ENCODE measurements at regions not wholly inside any gene's neighbourhood (a gene's known extent, or its start where the extent isn't known, plus 50 kb on each side); places are given as distances from the start of the nearest gene placed in this dataset.

DNA sequence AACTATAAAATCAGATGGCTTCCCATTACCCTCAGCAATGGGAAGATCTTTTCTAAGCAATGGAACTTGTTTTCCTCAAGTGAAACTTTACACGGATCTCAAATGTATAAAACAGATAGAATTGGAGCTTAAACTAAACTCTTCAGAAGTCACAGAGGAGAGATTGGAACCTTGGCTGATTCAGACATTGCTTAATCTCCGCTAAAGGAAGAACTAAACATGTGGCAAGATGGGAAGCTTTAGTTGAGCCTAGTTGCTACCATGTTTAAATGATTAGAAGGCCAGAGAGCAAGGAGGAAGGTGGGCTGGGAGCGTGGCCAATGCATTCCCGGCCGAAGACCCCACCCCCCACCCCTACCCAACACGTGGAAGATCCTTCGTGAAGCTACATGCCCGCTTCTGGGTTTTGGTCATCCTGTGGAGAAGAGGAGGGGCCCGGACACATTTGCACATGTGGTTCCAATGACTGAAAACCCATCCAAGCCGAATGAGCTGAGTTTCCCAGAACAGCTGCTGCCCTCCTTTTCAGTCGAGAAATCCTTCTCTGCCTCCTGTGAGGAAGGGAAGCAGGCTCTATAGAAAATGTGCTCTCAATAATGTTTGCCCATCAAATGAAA is 164.3 kb downstream of the MIS18A start:
- Mint-ChIP-seq H3K36me3 (ENCODE audit: insufficient read depth in 1 of 3, low read depth in 3 of 3) (no peaks in the 10 kb centered on the region), H3K4me3 (no peak overlapping the region), H3K4me1 (no peaks in the 10 kb centered on the region), H3K9me3 (no peaks in the 10 kb centered on the region), H3K27me3 (ENCODE audit: low read depth) (peaks cover 4% of the 10 kb centered on the region), H3K27ac (no peak overlapping the region)
- H3K9me3 ChIP-seq (ENCODE audit: control insufficient read depth, low read depth, low read length), result no peaks in the 10 kb centered on the region
- H3T11ph ChIP-seq (ENCODE audit: low read length), result no peak overlapping the region
- TF ChIP-seq, protein P1, sequence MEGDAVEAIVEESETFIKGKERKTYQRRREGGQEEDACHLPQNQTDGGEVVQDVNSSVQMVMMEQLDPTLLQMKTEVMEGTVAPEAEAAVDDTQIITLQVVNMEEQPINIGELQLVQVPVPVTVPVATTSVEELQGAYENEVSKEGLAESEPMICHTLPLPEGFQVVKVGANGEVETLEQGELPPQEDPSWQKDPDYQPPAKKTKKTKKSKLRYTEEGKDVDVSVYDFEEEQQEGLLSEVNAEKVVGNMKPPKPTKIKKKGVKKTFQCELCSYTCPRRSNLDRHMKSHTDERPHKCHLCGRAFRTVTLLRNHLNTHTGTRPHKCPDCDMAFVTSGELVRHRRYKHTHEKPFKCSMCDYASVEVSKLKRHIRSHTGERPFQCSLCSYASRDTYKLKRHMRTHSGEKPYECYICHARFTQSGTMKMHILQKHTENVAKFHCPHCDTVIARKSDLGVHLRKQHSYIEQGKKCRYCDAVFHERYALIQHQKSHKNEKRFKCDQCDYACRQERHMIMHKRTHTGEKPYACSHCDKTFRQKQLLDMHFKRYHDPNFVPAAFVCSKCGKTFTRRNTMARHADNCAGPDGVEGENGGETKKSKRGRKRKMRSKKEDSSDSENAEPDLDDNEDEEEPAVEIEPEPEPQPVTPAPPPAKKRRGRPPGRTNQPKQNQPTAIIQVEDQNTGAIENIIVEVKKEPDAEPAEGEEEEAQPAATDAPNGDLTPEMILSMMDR (conservative IDR thresholded peaks at IDR 0.05), result no peak
- no peak for DNase-seq
- no peaks in the 10 kb centered on the region for H3K79me2 ChIP-seq (ENCODE audit: insufficient read depth, low read length)
- no peak overlapping the region for H2BK15ac ChIP-seq (ENCODE audit: low read depth, low read length)
- no peaks in the 10 kb centered on the region for H4K20me1 ChIP-seq (ENCODE audit: control insufficient read depth, insufficient read depth, insufficient read length)
- no peak overlapping the region for H2AK5ac ChIP-seq (ENCODE audit: insufficient read length, low read length)
- no peak overlapping the region for H3K23ac ChIP-seq (ENCODE audit: insufficient read length, low read depth, low read length)
- H2BK20ac ChIP-seq (ENCODE audit: low read depth, low read length, poor library complexity, severe bottlenecking), result no peak overlapping the region
- no peak overlapping the region for H3K27ac ChIP-seq (ENCODE audit: insufficient read length, low read depth, low read length)
- no peak overlapping the region for H4K5ac ChIP-seq (ENCODE audit: insufficient read length, low read depth, low read length)
- no peak overlapping the region for H3K9ac ChIP-seq (ENCODE audit: extremely low read depth, insufficient read length, low read length)
- H4K8ac ChIP-seq (replicated peaks; ENCODE audit: insufficient read length, low read depth, low read length), result no peak overlapping the region
- no peaks in the 10 kb centered on the region for H3K79me1 ChIP-seq (ENCODE audit: insufficient read depth, low read depth, low read length, poor library complexity, severe bottlenecking)
- H3K4ac ChIP-seq (ENCODE audit: low read depth, low read length), result no peak overlapping the region
- no peaks in the 10 kb centered on the region for H3K4me1 ChIP-seq (ENCODE audit: insufficient read depth, low read length)
- no peak overlapping the region for H2BK120ac ChIP-seq (ENCODE audit: low read depth, low read length, poor library complexity, severe bottlenecking)
- H3K4me2 ChIP-seq (ENCODE audit: insufficient read depth, insufficient read length, low read length), result no peak overlapping the region
- no peak overlapping the region for H3K18ac ChIP-seq (ENCODE audit: insufficient read length, low read depth, low read length)
- H4K91ac ChIP-seq (ENCODE audit: insufficient read length, low read depth, low read length), result no peak overlapping the region
- H2BK5ac ChIP-seq (ENCODE audit: insufficient read length, low read length), result no peak overlapping the region
- no peaks in the 10 kb centered on the region for H3K23me2 ChIP-seq (ENCODE audit: insufficient read length, low read depth, low read length, poor library complexity, severe bottlenecking)
- H2AFZ ChIP-seq (ENCODE audit: low read length), result no peak overlapping the region
- no peaks in the 10 kb centered on the region; the same call in 1 of the 2 replicates for H3K27me3 ChIP-seq (ENCODE audit: insufficient read depth, low read length)
- no peak overlapping the region for H3K56ac ChIP-seq (ENCODE audit: insufficient read length, low read depth, low read length)
- no peak overlapping the region for H2BK12ac ChIP-seq (ENCODE audit: insufficient read length, low read depth, low read length)
- H3K14ac ChIP-seq (ENCODE audit: insufficient read depth, low read length), result no peak overlapping the region
- no CpG with 5 or more reads among the region's 11 CpGs for WGBS (ENCODE audit: extremely low coverage, insufficient read length, low lambda C conversion rate)
